ENCODE measurements at regions not wholly inside any gene's neighbourhood (a gene's known extent, or its start where the extent isn't known, plus 50 kb on each side); places are given as distances from the start of the nearest gene placed in this dataset.

DNA sequence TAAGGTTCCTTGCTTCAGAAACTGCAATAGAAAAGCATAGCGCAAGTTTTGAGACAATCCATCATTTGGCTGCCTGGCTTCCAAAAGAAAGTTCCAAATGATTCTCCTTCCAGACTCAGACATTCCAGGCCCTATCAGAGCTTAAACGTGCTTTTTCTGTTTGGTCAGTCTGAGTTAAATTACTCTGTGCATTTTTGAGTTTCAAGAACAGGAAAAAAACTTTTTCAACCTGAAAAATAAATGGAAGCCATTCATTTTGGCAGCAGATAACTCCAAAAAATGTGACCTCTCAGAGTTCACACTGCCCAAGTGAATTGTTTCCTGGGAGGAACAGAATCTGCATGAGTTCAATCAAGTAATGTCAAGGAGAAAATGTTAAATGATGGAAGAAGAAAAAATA, 354.2 kb downstream of the CXCL12 start:
- no peaks in the 10 kb centered on the region for H3K4me1 ChIP-seq (ENCODE audit: control insufficient read depth, insufficient read depth, low read length)
- H3K27ac ChIP-seq (ENCODE audit: low read length): no peak overlapping the region
- H3K27ac Mint-ChIP-seq: no peak overlapping the region
- DNase-seq: no peak
- H3K27me3 Mint-ChIP-seq (ENCODE audit: low read depth in 2 of 2): peaks cover 8 to 11% of the 10 kb centered on the region in 2 donors
- 67% methylated on average over 2 of the region's 2 CpGs for WGBS (ENCODE audit: insufficient coverage)
- H3K4me1 Mint-ChIP-seq: no peaks in the 10 kb centered on the region
- no peak for ATAC-seq
- H3K9me3 ChIP-seq (ENCODE audit: control insufficient read depth, insufficient read depth, low read length): no peaks in the 10 kb centered on the region
- H3K4me3 ChIP-seq (ENCODE audit: low read length): no peak overlapping the region
- no peaks in the 10 kb centered on the region for H3K36me3 Mint-ChIP-seq
- intact Hi-C loops (cut with micrococcal nuclease): loop anchor here (1.0 kb wide), 1 partner anchor 359 kb away; no protein-coding TSS in a partner anchor
- no peaks in the 10 kb centered on the region for H3K9me3 Mint-ChIP-seq
- H3K36me3 ChIP-seq (ENCODE audit: control insufficient read depth, insufficient read depth, low read length): no peaks in the 10 kb centered on the region
- H3K4me3 Mint-ChIP-seq: no peak overlapping the region
- H3K27me3 ChIP-seq (ENCODE audit: control insufficient read depth, insufficient read depth, low read length): no peaks in the 10 kb centered on the region
- TF ChIP-seq, protein P1, sequence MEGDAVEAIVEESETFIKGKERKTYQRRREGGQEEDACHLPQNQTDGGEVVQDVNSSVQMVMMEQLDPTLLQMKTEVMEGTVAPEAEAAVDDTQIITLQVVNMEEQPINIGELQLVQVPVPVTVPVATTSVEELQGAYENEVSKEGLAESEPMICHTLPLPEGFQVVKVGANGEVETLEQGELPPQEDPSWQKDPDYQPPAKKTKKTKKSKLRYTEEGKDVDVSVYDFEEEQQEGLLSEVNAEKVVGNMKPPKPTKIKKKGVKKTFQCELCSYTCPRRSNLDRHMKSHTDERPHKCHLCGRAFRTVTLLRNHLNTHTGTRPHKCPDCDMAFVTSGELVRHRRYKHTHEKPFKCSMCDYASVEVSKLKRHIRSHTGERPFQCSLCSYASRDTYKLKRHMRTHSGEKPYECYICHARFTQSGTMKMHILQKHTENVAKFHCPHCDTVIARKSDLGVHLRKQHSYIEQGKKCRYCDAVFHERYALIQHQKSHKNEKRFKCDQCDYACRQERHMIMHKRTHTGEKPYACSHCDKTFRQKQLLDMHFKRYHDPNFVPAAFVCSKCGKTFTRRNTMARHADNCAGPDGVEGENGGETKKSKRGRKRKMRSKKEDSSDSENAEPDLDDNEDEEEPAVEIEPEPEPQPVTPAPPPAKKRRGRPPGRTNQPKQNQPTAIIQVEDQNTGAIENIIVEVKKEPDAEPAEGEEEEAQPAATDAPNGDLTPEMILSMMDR (IDR thresholded peaks at IDR 0.05): no peak

GRCh38 chr10:44030132-44030531, 354.8 kb downstream of the CXCL12 start:
- H3K36me3 Mint-ChIP-seq: no peaks in the 10 kb centered on the region
- peaks cover 12 to 17% of the 10 kb centered on the region in 2 donors for H3K27me3 Mint-ChIP-seq (ENCODE audit: low read depth in 2 of 2)
- peak; percentile 38 to 65 (median 44) for ATAC-seq
- Histone ChIP-seq H3K27me3 (ENCODE audit: control insufficient read depth, insufficient read depth, low read length) (no peaks in the 10 kb centered on the region), H3K9me3 (ENCODE audit: control insufficient read depth, insufficient read depth, low read length) (no peaks in the 10 kb centered on the region), H3K27ac (ENCODE audit: low read length) (no peak overlapping the region), H3K4me1 (ENCODE audit: control insufficient read depth, insufficient read depth, low read length) (no peaks in the 10 kb centered on the region), H3K36me3 (ENCODE audit: control insufficient read depth, insufficient read depth, low read length) (no peaks in the 10 kb centered on the region), H3K4me3 (ENCODE audit: low read length) (no peak overlapping the region)
- TF ChIP-seq, protein P1 (IDR thresholded peaks at IDR 0.05): peak; percentile 20
- H3K27ac Mint-ChIP-seq: no peak overlapping the region
- WGBS (ENCODE audit: insufficient coverage): 16% methylated on average over 4 of the region's 4 CpGs
- peak in 1 of 2 donors; percentile 56 for DNase-seq
- intact Hi-C loops (cut with micrococcal nuclease): loop anchor here (1.0 kb wide), 1 partner anchor 359 kb away; no protein-coding TSS in a partner anchor
- no peak overlapping the region for H3K4me3 Mint-ChIP-seq
- H3K9me3 Mint-ChIP-seq: no peaks in the 10 kb centered on the region
- H3K4me1 Mint-ChIP-seq: no peaks in the 10 kb centered on the region

- H3K4me1 Mint-ChIP-seq: no peaks in the 10 kb centered on the region
- no peaks in the 10 kb centered on the region for H3K9me3 Mint-ChIP-seq
- H3K9me3 ChIP-seq (ENCODE audit: control insufficient read depth, insufficient read depth, low read length): no peaks in the 10 kb centered on the region
- TF ChIP-seq, protein P1 (IDR thresholded peaks at IDR 0.05): no peak
- H3K4me3 Mint-ChIP-seq: no peak overlapping the region
- H3K27ac ChIP-seq (ENCODE audit: low read length): no peak overlapping the region
- H3K36me3 ChIP-seq (ENCODE audit: control insufficient read depth, insufficient read depth, low read length): no peaks in the 10 kb centered on the region
- no peaks in the 10 kb centered on the region for H3K36me3 Mint-ChIP-seq
- ATAC-seq: peak in 1 of 3 donors; percentile 13
- H3K27me3 ChIP-seq (ENCODE audit: control insufficient read depth, insufficient read depth, low read length): no peaks in the 10 kb centered on the region
- no peaks in the 10 kb centered on the region for H3K4me1 ChIP-seq (ENCODE audit: control insufficient read depth, insufficient read depth, low read length)
- DNase-seq: no peak
- WGBS (ENCODE audit: insufficient coverage): 94% methylated on average over 11 of the region's 11 CpGs
- no peak overlapping the region for H3K27ac Mint-ChIP-seq
- peaks cover 19 to 27% of the 10 kb centered on the region in 2 donors for H3K27me3 Mint-ChIP-seq (ENCODE audit: low read depth in 2 of 2)
- intact Hi-C loops (cut with micrococcal nuclease): no loop called here
- H3K4me3 ChIP-seq (ENCODE audit: low read length): no peak overlapping the region
Observed at GRCh38 chr10:44028384-44029137, 356.3 kb downstream of the CXCL12 start.
